DND-41 (cell line): ENCODE measurements at regions not wholly inside any gene's neighbourhood (a gene's known extent, or its start where the extent isn't known, plus 50 kb on each side); places are given as distances from the start of the nearest gene placed in this dataset.

Experiments
- ATAC-seq: fragments of 200-7000 bp; cut with Tn5 transposase; 3 replicates; pipeline ENCODE4 v1.9.1; 2021; ENCODE audit warnings: low read depth; ENCODE audit not compliant: insufficient read depth
- DNase-seq: peaks from one replicate; pipeline ENCODE4 v3.0.0-alpha.2; 2020
- H2AFZ ChIP-seq: 2 replicates; pipeline ENCODE4 v1.6.0; 2012; ENCODE audit warnings: low read depth, low read length
- H3K27ac ChIP-seq: 2 replicates; pipeline ENCODE4 v1.5.1; 2012; ENCODE audit warnings: low read length, inconsistent platforms
- H3K27me3 ChIP-seq: fragments of 200-600 bp; sonication (generic); 2 replicates; pipeline ENCODE4 v1.6.0; 2012; ENCODE audit warnings: low read length, mild to moderate bottlenecking, inconsistent platforms; ENCODE audit not compliant: insufficient read depth, poor library complexity
- H3K36me3 ChIP-seq: 2 replicates; pipeline ENCODE4 v1.5.1; 2012; ENCODE audit warnings: low read length, inconsistent platforms; ENCODE audit not compliant: insufficient read depth
- H3K4me1 ChIP-seq: 2 replicates; pipeline ENCODE4 v1.5.1; 2012; ENCODE audit warnings: mild to moderate bottlenecking, low read length; ENCODE audit not compliant: insufficient read depth
- H3K4me2 ChIP-seq: 2 replicates; pipeline ENCODE4 v1.6.0; 2012; ENCODE audit warnings: mild to moderate bottlenecking, moderate library complexity, low read length, inconsistent platforms; ENCODE audit not compliant: insufficient read depth
- H3K4me3 ChIP-seq, 2 experiments: fragments of 200-600 bp in 1 of 2; shearing (Covaris generic) in 1 of 2; 2 replicates each; pipeline ENCODE4 v1.5.1; 2012 to 2016; ENCODE audit warnings: inconsistent platforms in 2 of 2, low read length in 2 of 2, mild to moderate bottlenecking in 2 of 2, low read depth in 1 of 2, moderate library complexity in 1 of 2
- H3K79me2 ChIP-seq: 2 replicates; pipeline ENCODE4 v1.6.0; 2012; ENCODE audit warnings: low read length, inconsistent platforms; ENCODE audit not compliant: insufficient read depth
- H3K9ac ChIP-seq: 2 replicates; pipeline ENCODE4 v1.6.0; 2012; ENCODE audit warnings: low read depth, mild to moderate bottlenecking, inconsistent platforms, low read length, moderate library complexity
- H3K9me3 ChIP-seq: 2 replicates; pipeline ENCODE4 v1.5.1; 2012; ENCODE audit warnings: low read length, moderate library complexity, mild to moderate bottlenecking, inconsistent platforms; ENCODE audit not compliant: insufficient read depth, severe bottlenecking
- H4K20me1 ChIP-seq: 2 replicates; pipeline ENCODE4 v1.6.0; 2012; ENCODE audit warnings: low read length; ENCODE audit not compliant: insufficient read depth
- CTCF ChIP-seq: IDR thresholded peaks from 2 replicates; pipeline ENCODE4 v1.5.1; 2012; ENCODE audit warnings: borderline replicate concordance, low read length, moderate library complexity, mild to moderate bottlenecking; ENCODE audit not compliant: poor library complexity, severe bottlenecking; ENCODE audit errors: extremely low read depth
- EZH2 ChIP-seq: IDR thresholded peaks from 3 replicates; pipeline ENCODE4 v1.6.1; 2012; ENCODE audit warnings: borderline replicate concordance, low read depth, mild to moderate bottlenecking, moderate library complexity, low read length, inconsistent platforms; ENCODE audit not compliant: severe bottlenecking

- Histone ChIP-seq H3K36me3 (no peaks in the 10 kb centered on the region), H3K4me2 (no peak overlapping the region), H3K4me1 (no peaks in the 10 kb centered on the region), H3K27me3 (peaks cover 6% of the 10 kb centered on the region), H3K9me3 (no peaks in the 10 kb centered on the region), H3K27ac (no peak overlapping the region), H3K9ac (no peak overlapping the region), H3K79me2 (no peaks in the 10 kb centered on the region), H2AFZ (no peak overlapping the region), H4K20me1 (no peaks in the 10 kb centered on the region), H3K4me3 (no peak overlapping the region)
- ATAC-seq (no peak), DNase-seq (no peak)
- no peak for TF ChIP-seq EZH2
- TF ChIP-seq CTCF = no peak
Measured at GRCh38 chr10:6763423-6763822, 183.3 kb upstream of the PRKCQ start.

GRCh38 chr10:6763001-6763400 is 182.9 kb upstream of the PRKCQ start:
- no peaks in the 10 kb centered on the region for H4K20me1 ChIP-seq
- H3K27me3 ChIP-seq = peaks cover 6% of the 10 kb centered on the region
- DNase-seq (no peak), ATAC-seq (no peak)
- H3K4me3 ChIP-seq = no peak overlapping the region
- no peak overlapping the region for H3K27ac ChIP-seq
- H3K79me2 ChIP-seq = no peaks in the 10 kb centered on the region
- H3K4me2 ChIP-seq = no peak overlapping the region
- H3K4me1 ChIP-seq = no peaks in the 10 kb centered on the region
- no peaks in the 10 kb centered on the region for H3K36me3 ChIP-seq
- no peak overlapping the region for H3K9ac ChIP-seq
- no peak for TF ChIP-seq CTCF
- no peak for TF ChIP-seq EZH2
- H3K9me3 ChIP-seq = no peaks in the 10 kb centered on the region
- H2AFZ ChIP-seq = no peak overlapping the region

GRCh38 chr10:6759961-6760360 is 179.9 kb upstream of the PRKCQ start:
- no peak for DNase-seq
- Histone ChIP-seq H3K27me3 (peaks cover 18% of the 10 kb centered on the region), H3K4me1 (no peaks in the 10 kb centered on the region), H3K9me3 (no peaks in the 10 kb centered on the region), H3K79me2 (no peaks in the 10 kb centered on the region), H3K4me2 (no peak overlapping the region), H3K9ac (no peak overlapping the region), H3K36me3 (no peaks in the 10 kb centered on the region), H2AFZ (no peak overlapping the region), H4K20me1 (no peaks in the 10 kb centered on the region), H3K4me3 (no peak overlapping the region), H3K27ac (no peak overlapping the region)
- TF ChIP-seq CTCF (no peak), EZH2 (no peak)
- ATAC-seq = no peak

GRCh38 chr10:6757158-6757557 is 177.1 kb upstream of the PRKCQ start:
- no peak for TF ChIP-seq CTCF
- TF ChIP-seq EZH2 = no peak
- no peaks in the 10 kb centered on the region for H3K9me3 ChIP-seq
- no peak overlapping the region for H3K4me3 ChIP-seq
- no peaks in the 10 kb centered on the region for H3K36me3 ChIP-seq
- H3K9ac ChIP-seq = no peak overlapping the region
- no peak overlapping the region for H3K4me2 ChIP-seq
- H3K79me2 ChIP-seq = no peaks in the 10 kb centered on the region
- H3K27me3 ChIP-seq = peaks cover 24% of the 10 kb centered on the region
- no peak overlapping the region for H3K27ac ChIP-seq
- DNase-seq (no peak), ATAC-seq (no peak)
- H4K20me1 ChIP-seq = no peaks in the 10 kb centered on the region
- H3K4me1 ChIP-seq = no peaks in the 10 kb centered on the region
- H2AFZ ChIP-seq = no peak overlapping the region
